ENCODE measurements at regions not wholly inside any gene's neighbourhood (a gene's known extent, or its start where the extent isn't known, plus 50 kb on each side); places are given as distances from the start of the nearest gene placed in this dataset.
"Not testable (repeated sequence)": the region's sequence is repeated elsewhere in the genome, so short reads cannot be mapped to it uniquely, and the experiment has no call there.

- no peak for DNase-seq
These were observed 64.1 kb upstream of the MMS22L start for GRCh38 chr6:97347111-97347510.

GRCh38 chr6:97361286-97361685 is 78.3 kb upstream of the MMS22L start:
- DNase-seq, result no peak

GRCh38 chr6:97364327-97364726 is 81.3 kb upstream of the MMS22L start:
- no peak for DNase-seq

GRCh38 chr6:97382071-97382470 is 99.1 kb upstream of the MMS22L start:
- DNase-seq, result not testable (repeated sequence)

- no peak for DNase-seq
These were observed 109.7 kb upstream of the MMS22L start for GRCh38 chr6:97392735-97393134.

GRCh38 chr6:97394160-97394748 is 111.2 kb upstream of the MMS22L start:
- DNase-seq, result peak; percentile 54

- no peak for DNase-seq
These were observed 113.9 kb upstream of the MMS22L start for GRCh38 chr6:97396880-97397279.

- no peak for DNase-seq
These were observed 116.2 kb upstream of the MMS22L start for GRCh38 chr6:97399208-97399607.

GRCh38 chr6:97401533-97401932 is 118.5 kb upstream of the MMS22L start:
- DNase-seq, result peak; percentile 48

- no peak for DNase-seq
These were observed 122.9 kb upstream of the MMS22L start for GRCh38 chr6:97405818-97406409.

GRCh38 chr6:97406633-97407032 is 123.6 kb upstream of the MMS22L start:
- no peak for DNase-seq

- no peak for DNase-seq
These were observed 128.6 kb upstream of the MMS22L start for GRCh38 chr6:97411610-97412009.

GRCh38 chr6:97412511-97412910 is 129.5 kb upstream of the MMS22L start:
- DNase-seq, result no peak

GRCh38 chr6:97422171-97422570 is 139.2 kb upstream of the MMS22L start:
- no peak for DNase-seq

- no peak for DNase-seq
These were observed 140.2 kb upstream of the MMS22L start for GRCh38 chr6:97423190-97423589.

- no peak for DNase-seq
These were observed 144.6 kb upstream of the MMS22L start for GRCh38 chr6:97427648-97428047.

GRCh38 chr6:97437087-97437486 is 154.1 kb upstream of the MMS22L start:
- DNase-seq, result peak; percentile 22

- no peak for DNase-seq
These were observed 155.1 kb upstream of the MMS22L start for GRCh38 chr6:97438011-97438671.

- DNase-seq, result peak; percentile 12
These were observed 157.7 kb upstream of the MMS22L start for GRCh38 chr6:97440590-97441176.

GRCh38 chr6:97443408-97444080 is 160.5 kb upstream of the MMS22L start:
- DNase-seq, result no peak

- no peak for DNase-seq
These were observed 162.4 kb upstream of the MMS22L start for GRCh38 chr6:97445407-97445806.

GRCh38 chr6:97449444-97449966 is 166.5 kb upstream of the MMS22L start:
- no peak for DNase-seq

- DNase-seq, result no peak
These were observed 167.1 kb upstream of the MMS22L start for GRCh38 chr6:97450087-97450486.

Data from HCEC 1CT (cell line).